Brain microvascular endothelial cell (primary cell): ENCODE measurements at regions not wholly inside any gene's neighbourhood (a gene's known extent, or its start where the extent isn't known, plus 50 kb on each side); places are given as distances from the start of the nearest gene placed in this dataset.
A peak's percentile ranks its signal among the peaks of the same experiment; 100 is the strongest.

ENCODE experiments used
- DNase-seq: peaks from one replicate; pipeline ENCODE4 v3.0.0-alpha.2; 2020
- H3K27ac ChIP-seq: fragments of 250-450 bp; sonication (Bioruptor Pico); 2 replicates; pipeline ENCODE4 v1.5.1; 2020; ENCODE audit warnings: mild to moderate bottlenecking, moderate library complexity
- H3K27me3 ChIP-seq: fragments of 250-450 bp; sonication (Bioruptor Pico); replicated peaks from 2 replicates; pipeline ENCODE4 v1.5.1; 2020; ENCODE audit warnings: mild to moderate bottlenecking
- H3K36me3 ChIP-seq: fragments of 250-450 bp; sonication (Bioruptor Pico); replicated peaks from 2 replicates; pipeline ENCODE4 v1.5.1; 2020; ENCODE audit warnings: mild to moderate bottlenecking
- H3K4me3 ChIP-seq: 2 replicates; pipeline ENCODE4 v1.5.1; 2011; ENCODE audit warnings: low read depth, mild to moderate bottlenecking, control low read depth, low read length, moderate library complexity
- CTCF ChIP-seq: IDR thresholded peaks from 2 replicates; pipeline ENCODE4 v1.5.1; 2011; ENCODE audit warnings: low read depth, mild to moderate bottlenecking, moderate library complexity, low read length, control low read depth, inconsistent platforms; ENCODE audit errors: missing control alignments
- in situ Hi-C: cut with HindIII; loops from 2 replicates; pipeline ENCODE4 v1.10.0; 2017; ENCODE audit warnings: low sequenced_read_pairs, low pct_ligation_motif_present

GRCh38 chr3:187986514-187986934 lies 167.4 kb upstream of the LPP start:
- H3K27me3 ChIP-seq = no peaks in the 10 kb centered on the region
- H3K36me3 ChIP-seq = no peaks in the 10 kb centered on the region
- H3K27ac ChIP-seq = peak overlapping the region; percentile 69
- peak; percentile 96 for DNase-seq
- peak; percentile 52 for TF ChIP-seq CTCF
- no peak overlapping the region for H3K4me3 ChIP-seq
- in situ Hi-C loops = no loop called here

GRCh38 chr3:187987187-187987586 lies 166.8 kb upstream of the LPP start:
- Histone ChIP-seq H3K4me3 (no peak overlapping the region), H3K36me3 (no peaks in the 10 kb centered on the region), H3K27me3 (no peaks in the 10 kb centered on the region), H3K27ac (peak overlapping the region; percentile 69)
- no peak for DNase-seq
- in situ Hi-C loops = no loop called here
- no peak for TF ChIP-seq CTCF

- TF ChIP-seq CTCF = no peak
- DNase-seq = no peak
- Histone ChIP-seq H3K36me3 (no peaks in the 10 kb centered on the region), H3K27ac (no peak overlapping the region), H3K4me3 (no peak overlapping the region), H3K27me3 (no peaks in the 10 kb centered on the region)
- in situ Hi-C loops = no loop called here
Measured at GRCh38 chr3:187987924-187988323, 166.0 kb upstream of the LPP start.

GRCh38 chr3:187989575-187990153 lies 164.3 kb upstream of the LPP start:
- Histone ChIP-seq H3K27ac (no peak overlapping the region), H3K27me3 (no peaks in the 10 kb centered on the region), H3K4me3 (no peak overlapping the region), H3K36me3 (no peaks in the 10 kb centered on the region)
- in situ Hi-C loops = no loop called here
- no peak for TF ChIP-seq CTCF
- no peak for DNase-seq

- no peak for TF ChIP-seq CTCF
Measured at GRCh38 chr3:187992609-187993008, 161.3 kb upstream of the LPP start.

More at GRCh38 chr3:187992609-187993008, 161.3 kb upstream of the LPP start:
- DNase-seq = no peak
- no peak overlapping the region for H3K4me3 ChIP-seq
- H3K27me3 ChIP-seq = no peaks in the 10 kb centered on the region
- in situ Hi-C loops = no loop called here
- H3K36me3 ChIP-seq = no peaks in the 10 kb centered on the region
- no peak overlapping the region for H3K27ac ChIP-seq
